K562 (cell line): ENCODE measurements at regions not wholly inside any gene's neighbourhood (a gene's known extent, or its start where the extent isn't known, plus 50 kb on each side); places are given as distances from the start of the nearest gene placed in this dataset.

Experiments used
- ATAC-seq: fragments of 200-7000 bp; cut with Tn5 transposase; 3 replicates; pipeline ENCODE4 v1.9.1; 2020; ENCODE audit warnings: moderate library complexity
- BruUV-seq: library from RNA; stranded (reverse); fragments of 400-500 nt; replicated peaks from 2 replicates; lab custom pipeline; 2021; lab: Mats Ljungman, UMichigan
- CTCF ChIA-PET: fragments of 300-600 bp; formaldehyde crosslinking; extraction: SDS; loops from one replicate; lab custom pipeline; 2021; ENCODE audit warnings: low intra/inter-chr PET ratio; lab: Yijun Ruan, JAX
- POLR2A ChIA-PET: fragments of 300-600, 350-650 bp; sonication (Branson Sonifier 250); formaldehyde crosslinking; extraction: SDS; loops from one replicate; lab custom pipeline; 2021; ENCODE audit warnings: antibody characterized with exemption, inconsistent platforms; lab: Yijun Ruan, JAX
- DNase-seq, 4 experiments: peaks; one replicate each; pipeline versions ENCODE4 v3.0.0 to v3.0.0-alpha.2; 2011 to 2018; ENCODE audit warnings: low spot score in 3 of 4, mixed read lengths in 3 of 4; ENCODE audit errors: extremely low read depth in 1 of 4
- FAIRE-seq: peaks from 2 replicates; lab custom pipeline; 2011; peaks lifted over from hg19 to GRCh38; lab: Jason Lieb, UNC
- H2AFZ ChIP-seq: 2 replicates; pipeline ENCODE4 v1.6.0; 2011; ENCODE audit warnings: low read depth, low read length, control low read depth, inconsistent platforms
- H3K27ac ChIP-seq: fragments of 200-600 bp; 3 replicates; pipeline ENCODE4 v1.8.0; 2011; ENCODE audit warnings: low read depth, mild to moderate bottlenecking, control low read depth, inconsistent platforms, low read length, moderate library complexity, mixed read lengths; ENCODE audit errors: extremely low read depth
- H3K27me3 ChIP-seq, 2 experiments: fragments of 300-600 bp in 1 of 2; 2 replicates in 1 of 2; 3 replicates in 1 of 2; pipeline versions ENCODE4 v1.6.0 to v1.8.0; 2011; ENCODE audit warnings: inconsistent platforms in 2 of 2, low read length in 2 of 2, mild to moderate bottlenecking in 1 of 2, mixed read lengths in 1 of 2, moderate library complexity in 1 of 2; ENCODE audit not compliant: control insufficient read depth in 2 of 2, insufficient read depth in 2 of 2
- H3K36me3 ChIP-seq: fragments of 300-600 bp; 3 replicates; pipeline ENCODE4 v1.8.0; 2011; ENCODE audit warnings: mild to moderate bottlenecking, low read length, inconsistent platforms; ENCODE audit not compliant: control insufficient read depth, insufficient read depth
- H3K4me1 ChIP-seq, 2 experiments: fragments of 200-600 bp in 1 of 2; replicated peaks in 1 of 2; 2 replicates in 1 of 2; 3 replicates in 1 of 2; pipeline versions ENCODE4 v1.5.1 to v1.8.0; 2011; ENCODE audit warnings: inconsistent platforms in 2 of 2, low read length in 2 of 2, mild to moderate bottlenecking in 1 of 2, mixed read lengths in 1 of 2, moderate library complexity in 1 of 2; ENCODE audit not compliant: control insufficient read depth in 2 of 2, insufficient read depth in 2 of 2
- H3K4me2 ChIP-seq: 2 replicates; pipeline ENCODE4 v1.6.1; 2011; ENCODE audit warnings: low read length, control low read depth, inconsistent platforms, mixed read lengths; ENCODE audit not compliant: insufficient read depth
- H3K4me3 ChIP-seq: fragments of 200-600 bp; sonication (generic), shearing (Covaris generic); 2 replicates; pipeline ENCODE4 v1.5.1; 2016; ENCODE audit warnings: control low read depth, inconsistent platforms
- H3K79me2 ChIP-seq: fragments of 200-600 bp; 3 replicates; pipeline ENCODE4 v1.8.0; 2011; ENCODE audit warnings: low read length, inconsistent platforms; ENCODE audit not compliant: control insufficient read depth, insufficient read depth
- H3K9ac ChIP-seq, 2 experiments: 2 replicates each; pipeline versions ENCODE4 v1.6.0 to v1.6.1; 2011; ENCODE audit warnings: low read depth in 2 of 2, low read length in 2 of 2, control low read depth in 1 of 2, inconsistent platforms in 1 of 2, mild to moderate bottlenecking in 1 of 2, mixed read lengths in 1 of 2; ENCODE audit not compliant: insufficient read depth in 1 of 2
- H3K9me1 ChIP-seq: one replicate; pipeline ENCODE4 v1.6.0; 2011; ENCODE audit warnings: inconsistent platforms, mild to moderate bottlenecking, low read length, moderate library complexity; ENCODE audit not compliant: control insufficient read depth, insufficient read depth
- H3K9me3 ChIP-seq: replicated peaks from 2 replicates; pipeline ENCODE4 v1.5.1; 2011; ENCODE audit warnings: low read depth, low read length, inconsistent platforms; ENCODE audit not compliant: control insufficient read depth, insufficient read depth
- H4K20me1 ChIP-seq: replicated peaks from 2 replicates; pipeline ENCODE4 v1.6.1; 2011; ENCODE audit warnings: low read length, inconsistent platforms, mixed read lengths; ENCODE audit not compliant: control insufficient read depth, insufficient read depth
- CHAMP1 ChIP-seq: fragments of 450-650 bp; IDR thresholded peaks from 2 replicates; pipeline ENCODE4 v1.6.1; 2016; ENCODE audit warnings: mild to moderate bottlenecking
- DDX20 ChIP-seq: fragments of 450-650 bp; IDR thresholded peaks from 2 replicates; pipeline ENCODE4 v1.6.1; 2016; ENCODE audit warnings: missing genetic modification characterization, low read depth, mild to moderate bottlenecking, missing compliant biosample characterization, moderate library complexity
- EZH2 ChIP-seq: IDR thresholded peaks from 2 replicates; pipeline ENCODE4 v1.6.1; 2012; ENCODE audit warnings: low read depth, mild to moderate bottlenecking, inconsistent platforms, low read length, borderline replicate concordance
- HNRNPK ChIP-seq: fragments of 200-400 bp; formaldehyde crosslinking; IDR thresholded peaks from one replicate; pipeline ENCODE4 v1.6.1; 2018; ENCODE audit warnings: mild to moderate bottlenecking, low read depth, low read length; ENCODE audit not compliant: poor library complexity, severe bottlenecking
- MECOM ChIP-seq: fragments of 250-450 bp; sonication (Bioruptor Pico); IDR thresholded peaks from 2 replicates; pipeline ENCODE4 v1.8.0; 2022; ENCODE audit warnings: inconsistent platforms
- MNT ChIP-seq, 2 experiments: fragments of 450-650 bp; conservative IDR thresholded peaks; 2 replicates each; pipeline ENCODE4 v1.6.1; 2017; ENCODE audit warnings: mild to moderate bottlenecking in 2 of 2, moderate library complexity in 2 of 2
- NR1H2 ChIP-seq: sonication (generic); formaldehyde crosslinking; IDR thresholded peaks from 2 replicates; pipeline ENCODE4 v1.4.0; 2020; ENCODE audit warnings: mild to moderate bottlenecking, missing genetic modification reagents
- RBM22 ChIP-seq: fragments of 200-400 bp; formaldehyde crosslinking; IDR thresholded peaks from 2 replicates; pipeline ENCODE4 v1.6.1; 2018; ENCODE audit warnings: low read length, low read depth; ENCODE audit not compliant: poor library complexity, severe bottlenecking
- RFX7 ChIP-seq: fragments of 250-450 bp; sonication (Bioruptor Pico); IDR thresholded peaks from 2 replicates; pipeline ENCODE4 v1.5.1; 2021; ENCODE audit warnings: mild to moderate bottlenecking
- THAP12 ChIP-seq: fragments of 250-450 bp; sonication (Bioruptor Pico); IDR thresholded peaks from 2 replicates; pipeline ENCODE4 v1.9.0; 2021; ENCODE audit warnings: mild to moderate bottlenecking, inconsistent platforms
- YBX1 ChIP-seq: fragments of 450-650 bp; IDR thresholded peaks from 2 replicates; pipeline ENCODE4 v1.7.1; 2016; ENCODE audit warnings: mild to moderate bottlenecking
- ZBTB7A ChIP-seq: IDR thresholded peaks from 2 replicates; pipeline ENCODE4 v1.6.1; 2011; ENCODE audit warnings: low read depth, mild to moderate bottlenecking, low read length, moderate library complexity, borderline replicate concordance; ENCODE audit not compliant: control insufficient read depth
- ZNF668 ChIP-seq: fragments of 250-450 bp; sonication (Bioruptor Pico); IDR thresholded peaks from 2 replicates; pipeline ENCODE4 v1.8.0; 2022; ENCODE audit warnings: mild to moderate bottlenecking, inconsistent platforms
- WGBS: fragments of 100-300 bp; shearing (Covaris generic); methylation state at CpG from one replicate; pipeline ENCODE4 v1.1.6; 2016; ENCODE audit warnings: low coverage, mixed read lengths; ENCODE audit not compliant: insufficient coverage; ENCODE audit errors: missing lambda C conversion rate; 5-methylcytosine and 5-hydroxymethylcytosine counted together
- in situ Hi-C: fragments of 300-500 bp; cut with MboI; formaldehyde crosslinking; loops from 4 replicates; pipeline ENCODE4 v1.15.0; 2018; ENCODE audit warnings: inconsistent platforms, mixed read lengths
- intact Hi-C: fragments of 100-400 bp; cut with micrococcal nuclease; formaldehyde crosslinking; loops from 2 replicates; pipeline ENCODE4 v1.14.2; 2022

- no TSS peak for BruUV-seq
- DNase-seq: no peak
- ChIA-PET POLR2A (no interaction called here), CTCF (no interaction called here)
- Histone ChIP-seq H2AFZ (no peak overlapping the region), H3K9me1 (no peaks in the 10 kb centered on the region), H3K9ac (no peak overlapping the region), H3K27ac (no peak overlapping the region), H3K79me2 (no peaks in the 10 kb centered on the region), H3K4me3 (no peak overlapping the region), H3K4me2 (no peak overlapping the region), H3K4me1 (no peaks in the 10 kb centered on the region), H3K27me3 (no peaks in the 10 kb centered on the region), H3K36me3 (no peaks in the 10 kb centered on the region), H3K9me3 (no peaks in the 10 kb centered on the region), H4K20me1 (no peaks in the 10 kb centered on the region)
- TF ChIP-seq MECOM (CRISPR knock-in tag): no peak
- TF ChIP-seq YBX1: no peak
- TF ChIP-seq ZNF668: no peak
- no peak for TF ChIP-seq NR1H2 (CRISPR knock-in tag)
- no peak for TF ChIP-seq RFX7
- no peak for TF ChIP-seq CHAMP1
- TF ChIP-seq RBM22: no peak
- TF ChIP-seq EZH2: no peak
- TF ChIP-seq HNRNPK: no peak
- TF ChIP-seq THAP12 (CRISPR knock-in tag): no peak
- TF ChIP-seq DDX20 (tag): no peak
- TF ChIP-seq ZBTB7A: no peak
- TF ChIP-seq MNT (conservative IDR thresholded peaks at IDR 0.05): no peak
- intact Hi-C loops: loop anchor here (10.0 kb wide), 1 partner anchor 309 kb away; no protein-coding TSS in a partner anchor
- no peak for FAIRE-seq
- no peak for ATAC-seq
- in situ Hi-C loops: loop anchor here (10.0 kb wide), 1 partner anchor 309 kb away; no protein-coding TSS in a partner anchor
- 6% methylated on average over 2 of the region's 2 CpGs for WGBS
Measured at GRCh38 chr7:55285665-55286064, 79.5 kb upstream of the LANCL2 start.
